Endodermal cell (in vitro differentiated cells): ENCODE measurements at regions not wholly inside any gene's neighbourhood (a gene's known extent, or its start where the extent isn't known, plus 50 kb on each side); places are given as distances from the start of the nearest gene placed in this dataset.

Source experiments
- DNase-seq: peaks from one replicate; pipeline ENCODE4 v3.0.0-alpha.2; 2017
- H3K27ac ChIP-seq: 2 replicates; pipeline ENCODE4 v1.5.1; 2013; ENCODE audit warnings: mild to moderate bottlenecking, low read depth, low read length, moderate library complexity
- H3K27me3 ChIP-seq: 2 replicates; pipeline ENCODE4 v1.6.1; 2013; ENCODE audit warnings: mild to moderate bottlenecking, low read length, moderate library complexity; ENCODE audit not compliant: insufficient read depth, control insufficient read depth, poor library complexity, severe bottlenecking
- H3K36me3 ChIP-seq: 2 replicates; pipeline ENCODE4 v1.7.0; 2013; ENCODE audit warnings: mild to moderate bottlenecking, low read length, moderate library complexity; ENCODE audit not compliant: control insufficient read depth, insufficient read depth
- H3K4me1 ChIP-seq: one replicate; pipeline ENCODE4 v1.7.0; 2013; ENCODE audit warnings: low read length; ENCODE audit not compliant: control insufficient read depth, insufficient read depth
- H3K4me3 ChIP-seq: 2 replicates; pipeline ENCODE4 v1.5.1; 2013; ENCODE audit warnings: mild to moderate bottlenecking, low read length, moderate library complexity
- H3K9ac ChIP-seq: 2 replicates; pipeline ENCODE4 v1.6.1; 2013; ENCODE audit warnings: mild to moderate bottlenecking, low read length, moderate library complexity; ENCODE audit not compliant: poor library complexity, severe bottlenecking; ENCODE audit errors: extremely low read depth
- H3K9me3 ChIP-seq: 2 replicates; pipeline ENCODE4 v1.6.1; 2013; ENCODE audit warnings: mild to moderate bottlenecking, low read length, moderate library complexity; ENCODE audit not compliant: control insufficient read depth
- H3K27ac Mint-ChIP-seq: 2 replicates; pipeline ENCODE4 v1.8.0; 2020; ENCODE audit warnings: mixed read lengths
- H3K27me3 Mint-ChIP-seq: 2 replicates; pipeline ENCODE4 v1.8.0; 2021; ENCODE audit warnings: mild to moderate bottlenecking, mixed read lengths; ENCODE audit not compliant: insufficient read depth
- H3K36me3 Mint-ChIP-seq: 2 replicates; pipeline ENCODE4 v1.8.0; 2020; ENCODE audit warnings: low read depth, mixed read lengths
- H3K4me1 Mint-ChIP-seq: 2 replicates; pipeline ENCODE4 v1.8.0; 2020; ENCODE audit warnings: mixed read lengths
- H3K4me3 Mint-ChIP-seq: 2 replicates; pipeline ENCODE4 v1.8.0; 2020; ENCODE audit warnings: mild to moderate bottlenecking, moderate library complexity, mixed read lengths
- H3K9me3 Mint-ChIP-seq: 2 replicates; pipeline ENCODE4 v1.8.0; 2020; ENCODE audit warnings: mild to moderate bottlenecking, mixed read lengths
- CTCF ChIP-seq: fragments of 200-600 bp; sonication (generic); conservative IDR thresholded peaks from 2 replicates; pipeline ENCODE4 v1.5.0; 2021; ENCODE audit warnings: antibody characterized with exemption, mild to moderate bottlenecking
- WGBS, 2 experiments: methylation state at CpG; one replicate each; pipeline versions ENCODE4 v1.1.5 to v1.1.7; 2013; ENCODE audit warnings: missing lambda C conversion rate in 2 of 2, mixed read lengths in 1 of 2; ENCODE audit not compliant: insufficient coverage in 1 of 2, insufficient read length in 1 of 2; 5-methylcytosine and 5-hydroxymethylcytosine counted together

- Histone ChIP-seq H3K9me3 (no peaks in the 10 kb centered on the region), H3K4me1 (no peaks in the 10 kb centered on the region), H3K27me3 (no peaks in the 10 kb centered on the region), H3K4me3 (no peak overlapping the region), H3K9ac (no peak overlapping the region), H3K36me3 (no peaks in the 10 kb centered on the region), H3K27ac (no peak overlapping the region)
- Mint-ChIP-seq H3K9me3 (no peaks in the 10 kb centered on the region), H3K27me3 (peaks cover 2% of the 10 kb centered on the region), H3K4me1 (peaks cover 2% of the 10 kb centered on the region), H3K4me3 (no peak overlapping the region), H3K27ac (no peak overlapping the region), H3K36me3 (no peaks in the 10 kb centered on the region)
- WGBS, 2 experiments, result 91 to 92% methylated on average over 3 of the region's 3 CpGs
- no peak for TF ChIP-seq CTCF
- DNase-seq, result no peak
These were observed 462.6 kb downstream of the SLC4A3 start for GRCh38 chr2:220090050-220090449.

GRCh38 chr2:220096406-220096805 lies 469.0 kb downstream of the SLC4A3 start:
- Histone ChIP-seq H3K9me3 (no peaks in the 10 kb centered on the region), H3K36me3 (no peaks in the 10 kb centered on the region), H3K4me1 (no peaks in the 10 kb centered on the region), H3K4me3 (no peak overlapping the region), H3K27ac (no peak overlapping the region), H3K27me3 (no peaks in the 10 kb centered on the region), H3K9ac (no peak overlapping the region)
- WGBS, 2 experiments, result 72 to 86% methylated on average over 1 to 2 of the region's 2 CpGs
- Mint-ChIP-seq H3K4me3 (no peak overlapping the region), H3K4me1 (peaks cover 2% of the 10 kb centered on the region), H3K36me3 (no peaks in the 10 kb centered on the region), H3K27ac (no peak overlapping the region), H3K9me3 (no peaks in the 10 kb centered on the region), H3K27me3 (peaks cover 5% of the 10 kb centered on the region)
- no peak for TF ChIP-seq CTCF
- DNase-seq, result no peak

GRCh38 chr2:220101980-220102379 lies 474.6 kb downstream of the SLC4A3 start:
- Mint-ChIP-seq H3K4me3 (no peak overlapping the region), H3K9me3 (no peaks in the 10 kb centered on the region)

More at GRCh38 chr2:220101980-220102379, 474.6 kb downstream of the SLC4A3 start:
- no peaks in the 10 kb centered on the region for H3K36me3 Mint-ChIP-seq
- TF ChIP-seq CTCF, result no peak
- no peak overlapping the region for H3K27ac Mint-ChIP-seq
- Histone ChIP-seq H3K9ac (no peak overlapping the region), H3K27me3 (no peaks in the 10 kb centered on the region), H3K4me1 (no peaks in the 10 kb centered on the region), H3K9me3 (no peaks in the 10 kb centered on the region), H3K4me3 (no peak overlapping the region), H3K27ac (no peak overlapping the region), H3K36me3 (no peaks in the 10 kb centered on the region)
- H3K27me3 Mint-ChIP-seq, result peaks cover 2% of the 10 kb centered on the region
- no peak for DNase-seq
- 78 to 92% methylated on average over 4 to 6 of the region's 6 CpGs for WGBS, 2 experiments
- H3K4me1 Mint-ChIP-seq, result peaks cover 8% of the 10 kb centered on the region
